ENCODE measurements at regions not wholly inside any gene's neighbourhood (a gene's known extent, or its start where the extent isn't known, plus 50 kb on each side); places are given as distances from the start of the nearest gene placed in this dataset.

DNA sequence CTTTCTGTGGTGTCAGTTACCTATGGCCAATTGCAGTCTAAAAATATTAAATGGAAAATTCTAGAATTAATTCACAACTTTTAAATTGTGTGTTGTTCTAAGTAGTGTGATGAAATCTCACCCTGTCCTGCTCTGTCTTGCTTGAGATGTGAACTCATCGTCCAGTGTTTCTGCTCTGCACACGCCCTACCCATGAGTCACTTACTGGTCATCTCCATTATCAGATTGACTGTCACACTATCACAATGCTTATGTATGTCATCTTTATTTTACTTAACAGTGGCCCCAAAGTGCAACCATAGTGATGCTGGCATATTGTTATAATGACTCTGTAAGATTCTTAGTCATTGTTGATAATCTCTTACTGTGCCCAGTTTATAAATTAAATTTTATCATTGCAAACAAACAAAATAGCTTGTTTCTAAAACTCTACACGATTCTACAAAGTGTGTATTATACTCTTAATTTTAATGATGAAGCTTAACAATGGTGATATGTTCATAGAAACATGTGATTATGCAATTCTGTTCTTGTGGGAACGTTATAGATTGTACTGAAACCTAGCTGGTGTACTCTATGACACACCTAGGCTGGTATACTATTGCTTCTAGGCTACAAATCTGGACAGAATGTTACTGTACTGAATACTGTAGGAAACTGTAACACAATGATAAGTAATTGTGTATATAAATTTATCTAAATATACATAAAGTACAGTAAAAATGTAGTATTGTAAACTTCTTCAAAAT, 1086.8 kb upstream of the PIK3C3 start:
- no peak overlapping the region for H3K14ac ChIP-seq (ENCODE audit: insufficient read length)
- no peak overlapping the region for H2BK15ac ChIP-seq (ENCODE audit: low read length)
- H4K91ac ChIP-seq (replicated peaks; ENCODE audit: insufficient read length, low read length) = no peak overlapping the region
- H2BK120ac ChIP-seq (replicated peaks; ENCODE audit: low read depth, low read length) = no peak overlapping the region
- no peaks in the 10 kb centered on the region for H3K79me2 ChIP-seq (ENCODE audit: control insufficient read depth in 1 of 2, insufficient read depth in 2 of 2, low read length in 2 of 2)
- no peak overlapping the region for H2AK5ac ChIP-seq (ENCODE audit: low read depth, low read length)
- no peaks in the 10 kb centered on the region for H4K20me1 ChIP-seq (replicated peaks in 1 of 2; ENCODE audit: control insufficient read depth in 1 of 2, insufficient read depth in 2 of 2, low read length in 2 of 2)
- no peak overlapping the region for H4K5ac ChIP-seq (ENCODE audit: insufficient read length, low read depth, low read length)
- no peaks in the 10 kb centered on the region for H3K4me1 ChIP-seq (replicated peaks in 1 of 4; ENCODE audit: control insufficient read depth in 3 of 4, insufficient read depth in 4 of 4, low read length in 3 of 4)
- H3K56ac ChIP-seq (replicated peaks; ENCODE audit: insufficient read length, low read depth, low read length) = no peak overlapping the region
- H3K27ac ChIP-seq (ENCODE audit: low read depth, low read length) = no peak overlapping the region
- no peak overlapping the region for H3K9ac ChIP-seq (replicated peaks in 1 of 4; ENCODE audit: extremely low read depth in 1 of 4, low read depth in 3 of 4, low read length in 3 of 4)
- no peaks in the 10 kb centered on the region for H3K23me2 ChIP-seq (ENCODE audit: low read depth, low read length)
- no peak overlapping the region for H3K18ac ChIP-seq (ENCODE audit: extremely low read depth, low read length)
- whole genome bisulfite sequencing, 2 experiments (ENCODE audit: extremely low coverage in 1 of 2, insufficient coverage in 1 of 2, insufficient read length in 1 of 2, insufficient replicate concordance in 2 of 2, low coverage in 1 of 2, low lambda C conversion rate in 2 of 2, missing lambda C conversion rate in 1 of 2) = 83% methylated on average over 4 of the region's 4 CpGs; no CpG with 5 or more reads in 1 of the 2 experiments
- H2BK12ac ChIP-seq (ENCODE audit: low read depth, low read length) = no peak overlapping the region
- H3K9me3 ChIP-seq (ENCODE audit: insufficient read depth in 2 of 2, low read depth in 1 of 2, low read length in 1 of 2) = no peaks in the 10 kb centered on the region; a peak in 1 of 4 replicates
- CTCF ChIA-PET (ENCODE audit: partially characterized antibody) = interaction anchor here (1.3 kb wide), 1 partner anchor 33 kb away, joined by 3 read pairs; no protein-coding TSS in a partner anchor
- H3K4ac ChIP-seq (replicated peaks; ENCODE audit: insufficient read length, low read depth, low read length) = no peak overlapping the region
- H4K8ac ChIP-seq (ENCODE audit: extremely low read depth, insufficient read depth, low read length) = no peak overlapping the region
- H3K4me3 ChIP-seq (ENCODE audit: extremely low read depth in 1 of 4, insufficient read depth in 2 of 4, low read depth in 3 of 4, low read length in 4 of 4) = no peak overlapping the region
- no peak overlapping the region for H2BK20ac ChIP-seq (ENCODE audit: low read length)
- H3K27me3 ChIP-seq (replicated peaks in 1 of 4; ENCODE audit: control insufficient read depth in 3 of 4, extremely low read depth in 1 of 4, insufficient read depth in 3 of 4, low read length in 3 of 4) = no peaks in the 10 kb centered on the region
- no peak overlapping the region for H3K4me2 ChIP-seq (ENCODE audit: insufficient read depth in 1 of 2, low read depth in 2 of 2, low read length in 2 of 2)
- no peak for FAIRE-seq
- POLR2A ChIA-PET (ENCODE audit: partially characterized antibody) = no interaction called here
- no peak for DNase-seq (ENCODE audit: low read depth in 1 of 2, low spot score in 2 of 2)
- H3K79me1 ChIP-seq (ENCODE audit: low read depth, low read length) = no peaks in the 10 kb centered on the region
- no peak overlapping the region for H2AFZ ChIP-seq (ENCODE audit: low read length)
- H2BK5ac ChIP-seq (ENCODE audit: low read depth, low read length) = no peak overlapping the region
- H3K36me3 ChIP-seq (ENCODE audit: control insufficient read depth in 2 of 4, insufficient read depth in 4 of 4, low read length in 3 of 4) = no peaks in the 10 kb centered on the region
- H3K23ac ChIP-seq (ENCODE audit: insufficient read length) = no peak overlapping the region
- TF ChIP-seq NANOG (IDR thresholded peaks at IDR 0.05; ENCODE audit: insufficient read depth, low read depth, low read length, poor library complexity, severe bottlenecking) (no peak), CHD2 (IDR thresholded peaks at IDR 0.05; ENCODE audit: low read length) (no peak), RNF2 (IDR thresholded peaks at IDR 0.05; ENCODE audit: borderline replicate concordance, low read depth, low read length, missing control alignments, poor library complexity, severe bottlenecking) (no peak), RXRA (IDR thresholded peaks at IDR 0.05; ENCODE audit: insufficient read depth, low read depth, low read length) (no peak), KDM1A (IDR thresholded peaks at IDR 0.05; ENCODE audit: borderline replicate concordance, low read length) (no peak), RBBP5 (IDR thresholded peaks at IDR 0.05; ENCODE audit: borderline replicate concordance, low read depth, low read length) (no peak), GTF2F1 (IDR thresholded peaks at IDR 0.05; ENCODE audit: borderline replicate concordance, low read depth, low read length) (no peak), TBP (IDR thresholded peaks at IDR 0.05; ENCODE audit: low read depth, low read length) (no peak), SP1 (IDR thresholded peaks at IDR 0.05; ENCODE audit: low read depth, low read length) (no peak), EP300 (IDR thresholded peaks at IDR 0.05; ENCODE audit: borderline replicate concordance in 1 of 2, low read depth in 2 of 2, low read length in 2 of 2) (no peak), POLR2A (IDR thresholded peaks at IDR 0.05; ENCODE audit: control extremely low read depth in 1 of 2, low read depth in 2 of 2, low read length in 2 of 2) (no peak), FOSL1 (IDR thresholded peaks at IDR 0.05; ENCODE audit: insufficient read depth, low read depth, low read length) (no peak)
- TF ChIP-seq, protein P1, sequence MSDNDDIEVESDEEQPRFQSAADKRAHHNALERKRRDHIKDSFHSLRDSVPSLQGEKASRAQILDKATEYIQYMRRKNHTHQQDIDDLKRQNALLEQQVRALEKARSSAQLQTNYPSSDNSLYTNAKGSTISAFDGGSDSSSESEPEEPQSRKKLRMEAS (IDR thresholded peaks at IDR 0.05) = no peak

Data from H1 (cell line).